ENCODE measurements at regions not wholly inside any gene's neighbourhood (a gene's known extent, or its start where the extent isn't known, plus 50 kb on each side); places are given as distances from the start of the nearest gene placed in this dataset.
"Not testable (repeated sequence)": the region's sequence is repeated elsewhere in the genome, so short reads cannot be mapped to it uniquely, and the experiment has no call there.

DNA sequence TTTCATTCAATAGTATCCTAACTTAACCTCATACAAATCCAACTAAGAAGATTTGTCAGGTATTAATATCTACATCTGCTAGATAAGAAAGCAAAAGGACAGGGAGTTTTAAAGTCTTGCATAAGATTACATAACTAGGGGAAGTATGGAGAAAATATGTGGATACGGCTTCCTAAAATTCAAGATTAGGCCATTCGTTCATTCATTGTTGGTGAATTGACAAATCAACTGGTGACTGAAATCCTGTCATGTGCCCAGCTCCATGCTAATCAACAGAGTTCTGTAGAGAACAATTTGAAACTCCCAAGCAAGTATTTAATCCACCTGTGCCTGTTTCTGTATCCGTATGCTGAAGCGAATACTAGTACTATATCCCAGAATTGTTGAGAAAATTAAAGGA lies 260.9 kb upstream of the USP15 start:
- no peak for DNase-seq (ENCODE audit: low read depth in 2 of 2)

DNA sequence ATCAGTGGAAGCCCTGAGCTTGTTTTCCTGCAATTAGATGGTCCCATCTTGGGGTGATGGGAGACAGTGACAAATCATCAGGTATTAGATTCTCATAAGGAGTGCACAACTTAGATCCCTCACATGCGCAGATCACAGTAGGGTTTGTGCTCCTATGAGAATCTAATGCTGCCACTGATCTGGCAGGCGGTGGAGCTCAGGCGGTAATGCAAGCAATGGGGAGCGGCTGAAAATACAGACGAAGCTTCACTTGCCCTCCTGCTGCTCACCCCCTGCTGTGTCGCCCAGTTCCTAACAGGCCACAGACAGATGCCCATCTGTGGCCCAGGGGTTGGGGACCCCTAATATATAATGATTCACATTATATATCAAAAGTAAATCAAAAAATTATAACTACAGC lies 258.8 kb upstream of the USP15 start:
- DNase-seq (ENCODE audit: low read depth in 2 of 2) = no peak

- no peak for DNase-seq (ENCODE audit: low read depth in 2 of 2)
These were observed 257.0 kb upstream of the USP15 start for GRCh38 chr12:62003226-62003625.

DNA sequence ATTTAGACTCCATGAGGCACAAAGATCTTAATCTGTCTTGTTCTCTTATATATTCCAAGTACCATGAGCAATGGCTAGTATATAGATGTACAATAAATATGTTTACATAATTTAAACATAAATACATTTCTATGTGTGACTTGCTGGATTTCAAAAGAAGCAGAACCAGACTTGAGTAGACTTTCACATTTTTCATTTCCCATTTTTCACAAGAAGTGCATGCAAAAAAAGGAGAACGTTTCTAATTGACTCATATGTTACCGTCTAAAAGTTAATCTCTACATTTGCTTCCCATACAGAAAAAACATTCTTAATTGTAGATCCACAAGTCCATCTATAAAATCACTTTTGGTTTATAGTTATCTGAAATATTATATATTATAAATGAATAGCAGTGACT lies 256.5 kb upstream of the USP15 start:
- DNase-seq (ENCODE audit: low read depth in 2 of 2) = no peak

DNA sequence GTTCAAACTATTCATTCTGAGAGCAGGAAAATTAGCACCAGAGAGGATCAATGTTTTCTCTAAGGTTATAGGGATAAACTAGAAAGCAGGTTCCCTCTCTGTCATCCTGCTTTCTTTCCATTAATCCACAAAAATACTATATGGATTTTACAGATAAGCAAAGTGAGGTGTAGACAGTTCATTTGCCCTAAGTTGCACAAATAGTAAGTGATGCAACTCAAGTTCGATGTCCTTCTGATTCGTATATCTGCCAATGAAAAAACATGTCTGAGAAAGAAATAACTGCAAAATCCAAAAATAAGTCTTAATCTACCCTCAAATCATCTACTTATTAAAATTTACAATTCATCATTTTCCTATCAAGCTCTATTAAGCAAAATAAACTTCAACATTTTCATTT lies 254.6 kb upstream of the USP15 start:
- DNase-seq (ENCODE audit: low read depth in 2 of 2) = no peak

- DNase-seq (ENCODE audit: low read depth in 2 of 2) = peak; percentile 43 to 52
These were observed 254.0 kb upstream of the USP15 start for GRCh38 chr12:62006076-62006732.

DNA sequence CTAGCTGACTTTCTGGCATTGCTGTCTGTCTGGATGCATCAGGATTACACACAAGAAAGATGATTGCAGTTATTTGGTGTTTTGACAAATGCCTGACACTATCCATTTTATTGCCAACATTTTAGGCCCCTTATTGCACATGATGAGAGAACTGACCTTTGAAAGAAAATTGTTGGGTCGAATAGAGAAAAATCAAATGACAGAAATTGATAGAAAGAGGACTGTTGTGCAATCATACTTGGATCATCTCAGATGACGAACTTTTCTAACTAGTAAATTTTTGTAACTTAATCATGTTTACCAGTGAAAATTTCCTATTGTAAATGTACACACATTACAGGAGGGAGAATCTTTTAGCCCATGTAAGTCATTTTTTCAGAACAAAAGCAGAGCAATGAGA lies 251.5 kb upstream of the USP15 start:
- DNase-seq (ENCODE audit: low read depth in 2 of 2) = no peak

- no peak for DNase-seq (ENCODE audit: low read depth in 2 of 2)
These were observed 250.8 kb upstream of the USP15 start for GRCh38 chr12:62009445-62009844.

DNA sequence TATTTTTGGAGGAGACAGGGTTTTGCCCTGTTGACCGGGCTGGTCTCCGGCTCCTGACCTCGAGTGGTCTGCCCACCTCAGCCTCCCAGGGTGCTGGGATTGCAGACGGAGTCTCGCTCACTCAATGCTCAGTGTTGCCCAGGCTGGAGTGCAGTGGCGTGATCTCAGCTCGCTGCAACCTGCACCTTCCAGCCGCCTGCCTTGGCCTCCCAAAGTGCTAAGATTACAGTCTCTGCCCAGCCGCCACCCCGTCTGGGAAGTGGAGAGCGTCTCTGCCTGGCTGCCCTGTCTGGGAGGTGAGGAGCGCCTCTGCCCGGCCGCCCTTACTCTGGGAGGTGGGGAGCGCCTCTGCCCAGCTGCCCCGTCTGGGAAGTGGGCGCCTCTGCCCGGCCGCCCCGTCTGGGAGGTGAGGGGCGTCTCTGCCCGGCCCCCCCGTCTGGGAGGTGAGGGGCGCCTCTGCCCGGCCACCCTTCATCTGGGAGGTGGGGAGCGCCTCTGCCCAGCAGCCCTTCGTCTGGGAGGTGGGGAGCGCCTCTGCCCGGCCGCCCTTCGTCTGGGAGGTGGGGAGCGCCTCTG lies 249.8 kb upstream of the USP15 start:
- not testable (repeated sequence) for DNase-seq (ENCODE audit: low read depth in 2 of 2)

GRCh38 chr12:62010973-62011372 lies 249.2 kb upstream of the USP15 start:
- DNase-seq (ENCODE audit: low read depth in 2 of 2) = not testable (repeated sequence)

DNA sequence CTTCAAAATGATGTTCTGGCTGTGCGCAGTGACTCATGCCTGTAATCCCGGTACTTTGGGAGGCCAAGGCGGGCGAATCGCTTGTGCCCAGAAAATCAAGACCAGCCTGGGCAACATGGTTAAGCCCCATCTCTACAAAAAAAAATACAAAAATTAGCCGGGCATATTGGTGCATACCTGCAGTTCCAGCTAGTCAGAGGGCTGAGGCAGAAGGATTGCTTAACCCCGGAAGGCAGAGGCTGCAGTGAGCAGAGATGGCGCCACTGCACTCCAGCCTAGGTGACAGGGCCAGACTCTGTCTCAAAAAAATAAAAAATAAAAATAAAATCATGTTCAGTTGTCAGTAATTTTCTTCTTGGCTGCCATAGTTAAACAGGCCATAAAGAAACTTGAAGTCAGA lies 245.9 kb upstream of the USP15 start:
- DNase-seq (ENCODE audit: low read depth in 2 of 2) = no peak

DNA sequence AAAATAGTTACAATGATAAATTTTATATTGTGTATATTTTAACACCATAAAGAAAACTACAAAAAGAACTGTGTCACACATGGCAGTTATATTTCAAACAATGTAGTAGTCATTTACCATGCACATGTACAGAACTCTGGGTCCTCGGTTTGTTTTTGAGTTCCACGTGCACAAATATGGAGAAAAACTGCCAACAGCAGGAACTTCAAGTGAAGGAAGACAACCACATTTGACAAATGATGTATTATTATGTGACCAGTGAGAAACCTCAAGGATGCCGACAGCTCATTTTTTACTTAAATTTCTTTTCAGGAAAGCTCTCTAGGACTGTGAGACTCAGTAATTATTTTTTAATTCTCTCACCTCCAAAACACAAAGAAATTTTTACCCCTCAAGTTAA lies 244.2 kb upstream of the USP15 start:
- DNase-seq (ENCODE audit: low read depth in 2 of 2) = no peak

- no peak for DNase-seq (ENCODE audit: low read depth in 2 of 2)
These were observed 238.4 kb upstream of the USP15 start for GRCh38 chr12:62021808-62022207.

- DNase-seq (ENCODE audit: low read depth in 2 of 2) = no peak
These were observed 231.7 kb upstream of the USP15 start for GRCh38 chr12:62028536-62028935.

DNA sequence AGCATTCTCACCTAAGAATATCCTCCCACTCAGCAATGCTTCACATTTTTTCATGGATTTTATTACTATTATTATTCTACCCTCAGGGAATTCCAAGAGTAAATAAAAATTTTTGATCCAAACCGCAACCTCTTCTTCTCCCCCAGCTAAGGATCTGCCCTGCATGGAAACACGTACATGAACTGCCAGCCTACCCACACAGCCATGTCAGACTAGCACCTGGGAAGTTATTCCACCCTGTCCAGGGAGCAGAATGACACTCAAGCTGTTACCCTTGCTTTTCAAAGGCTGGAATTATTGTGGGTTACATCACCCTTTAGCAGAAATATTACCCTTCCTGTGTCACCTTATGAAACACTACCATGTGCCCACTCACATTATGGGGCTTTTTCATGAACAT lies 227.3 kb upstream of the USP15 start:
- no peak for DNase-seq (ENCODE audit: low read depth in 2 of 2)

GRCh38 chr12:62044450-62045135 lies 215.6 kb upstream of the USP15 start:
- DNase-seq (ENCODE audit: low read depth in 2 of 2) = no peak

DNA sequence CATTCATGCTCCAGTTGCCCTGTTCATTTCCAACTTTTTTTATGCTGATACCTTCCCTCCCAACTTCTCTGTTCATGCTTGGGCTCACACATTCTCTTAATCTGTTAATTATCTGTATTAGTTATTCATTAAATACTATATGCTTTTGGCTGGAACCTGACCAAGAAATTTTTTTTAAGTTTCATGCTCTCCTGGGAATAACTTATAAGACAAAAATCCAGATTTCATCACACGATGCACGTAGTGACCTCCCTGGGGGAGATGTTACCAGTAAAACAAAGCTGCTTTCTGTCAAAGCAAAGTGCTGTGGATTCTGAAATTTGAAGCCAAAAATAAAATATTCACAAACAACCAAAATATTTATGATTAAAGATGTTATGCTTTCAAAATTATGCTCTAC lies 215.0 kb upstream of the USP15 start:
- DNase-seq (ENCODE audit: low read depth in 2 of 2) = no peak

GRCh38 chr12:62050785-62051184 lies 209.4 kb upstream of the USP15 start:
- no peak for DNase-seq (ENCODE audit: low read depth in 2 of 2)

- DNase-seq (ENCODE audit: low read depth in 2 of 2) = no peak
These were observed 190.2 kb upstream of the USP15 start for GRCh38 chr12:62069976-62070375.

DNA sequence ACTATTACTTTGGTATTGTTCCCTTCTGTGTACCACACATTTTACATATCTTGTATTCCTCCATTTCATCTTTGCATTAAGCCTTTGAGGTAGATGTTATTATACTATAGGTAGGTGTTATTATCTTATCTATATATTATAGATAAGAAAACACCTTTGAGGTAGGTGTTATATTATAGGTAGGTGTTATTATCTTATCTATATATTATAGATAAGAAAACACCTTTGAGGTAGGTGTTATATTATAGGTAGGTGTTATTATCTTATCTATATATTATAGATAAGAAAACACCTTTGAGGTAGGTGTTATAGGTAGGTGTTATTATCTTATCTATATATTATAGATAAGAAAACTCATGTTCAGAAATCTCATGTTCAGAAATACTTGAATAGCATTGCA lies 187.0 kb upstream of the USP15 start:
- not testable (repeated sequence) for DNase-seq (ENCODE audit: low read depth in 2 of 2)

DNA sequence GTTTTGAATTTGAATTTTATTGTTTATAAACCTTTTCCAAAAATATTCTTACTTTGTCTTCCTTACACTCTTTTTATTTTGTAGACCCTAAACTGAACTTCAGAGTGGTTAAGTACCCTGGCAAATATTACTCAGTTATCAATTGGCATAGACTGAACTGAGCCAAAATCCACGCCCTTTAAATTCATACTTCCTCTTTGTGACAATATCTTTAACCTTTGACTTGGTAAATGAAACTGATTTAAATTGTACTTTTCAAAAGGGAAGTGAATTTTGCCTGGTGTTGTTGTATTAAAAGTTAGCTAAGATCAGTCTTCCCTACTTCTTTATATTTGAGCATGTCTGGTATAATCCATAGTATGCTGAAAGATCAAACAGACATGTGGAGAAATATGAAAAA lies 184.3 kb upstream of the USP15 start:
- no peak for DNase-seq (ENCODE audit: low read depth in 2 of 2)

DNA sequence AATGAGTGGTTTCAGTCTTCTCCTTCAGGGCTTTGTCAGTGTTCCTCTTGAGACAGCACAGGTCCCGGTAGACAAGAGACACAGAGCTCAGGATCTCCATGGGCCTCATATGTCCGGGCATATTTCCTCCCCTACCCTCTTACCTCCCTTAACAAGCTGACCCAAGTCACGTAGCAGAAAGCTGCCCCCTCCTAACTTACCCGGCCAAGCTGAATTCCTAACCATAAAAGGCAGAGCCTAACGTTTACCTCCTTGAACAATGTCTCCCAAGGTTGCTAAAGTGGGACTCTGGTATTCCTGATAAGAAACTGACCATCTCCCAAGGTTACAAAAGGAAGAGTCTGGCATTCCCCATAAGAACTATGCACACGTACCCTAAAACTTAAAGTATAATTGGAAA lies 182.2 kb upstream of the USP15 start:
- DNase-seq (ENCODE audit: low read depth in 2 of 2) = no peak

DNA sequence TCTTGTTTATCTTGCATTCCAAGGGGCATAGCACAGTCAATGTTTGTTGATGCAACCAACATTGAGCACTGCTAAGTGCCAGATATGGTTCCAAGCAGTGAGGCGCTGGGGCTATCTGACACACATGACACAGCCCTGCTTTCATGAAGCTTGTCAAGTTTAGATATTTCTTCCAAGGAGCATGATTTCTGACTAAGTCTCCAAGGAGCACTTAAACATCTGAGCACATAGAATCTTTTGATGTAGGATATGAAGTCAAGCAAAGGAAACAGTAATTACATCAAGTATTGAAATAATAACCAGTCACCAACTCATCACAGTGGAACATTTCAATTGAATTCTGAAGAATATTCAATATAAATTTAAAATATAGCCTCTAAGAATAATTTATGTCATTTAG lies 177.8 kb upstream of the USP15 start:
- no peak for DNase-seq (ENCODE audit: low read depth in 2 of 2)

Measured in lung microvascular endothelial cell (primary cell).